Nephron progenitor cell (in vitro differentiated cells): ENCODE measurements at regions not wholly inside any gene's neighbourhood (a gene's known extent, or its start where the extent isn't known, plus 50 kb on each side); places are given as distances from the start of the nearest gene placed in this dataset.

Experiments
- DNase-seq: peaks from one replicate; pipeline ENCODE4 v3.0.0; 2021
- H3K27ac Mint-ChIP-seq: 2 replicates; pipeline ENCODE4 v1.8.0; 2021; ENCODE audit warnings: mild to moderate bottlenecking, moderate library complexity, mixed read lengths
- H3K27me3 Mint-ChIP-seq: 2 replicates; pipeline ENCODE4 v1.8.0; 2021; ENCODE audit warnings: mild to moderate bottlenecking, low read depth, mixed read lengths; ENCODE audit not compliant: poor library complexity
- H3K36me3 Mint-ChIP-seq: 2 replicates; pipeline ENCODE4 v1.8.0; 2021; ENCODE audit warnings: low read depth, mixed read lengths
- H3K4me1 Mint-ChIP-seq: 2 replicates; pipeline ENCODE4 v1.8.0; 2021; ENCODE audit warnings: mixed read lengths
- H3K4me3 Mint-ChIP-seq: 2 replicates; pipeline ENCODE4 v1.8.0; 2021; ENCODE audit warnings: mild to moderate bottlenecking, moderate library complexity, mixed read lengths
- H3K9me3 Mint-ChIP-seq: 2 replicates; pipeline ENCODE4 v1.8.0; 2021; ENCODE audit warnings: mild to moderate bottlenecking, moderate library complexity, mixed read lengths
- CTCF ChIP-seq: fragments of 200-600 bp; sonication (generic); IDR thresholded peaks from 2 replicates; pipeline ENCODE4 v1.5.0; 2021; ENCODE audit warnings: antibody characterized with exemption

- no peak for TF ChIP-seq CTCF
- peaks cover 6% of the 10 kb centered on the region for H3K27me3 Mint-ChIP-seq
- H3K9me3 Mint-ChIP-seq = no peaks in the 10 kb centered on the region
- H3K4me1 Mint-ChIP-seq = peaks cover 70% of the 10 kb centered on the region
- peak overlapping the region; percentile 49 for H3K4me3 Mint-ChIP-seq
- H3K36me3 Mint-ChIP-seq = no peaks in the 10 kb centered on the region
- H3K27ac Mint-ChIP-seq = peak overlapping the region; percentile 69
- no peak for DNase-seq
These were observed 246.6 kb downstream of the SNX10 start for GRCh38 chr7:26538216-26538615.

- no peak for TF ChIP-seq CTCF
- H3K36me3 Mint-ChIP-seq = no peaks in the 10 kb centered on the region
- H3K27me3 Mint-ChIP-seq = peaks cover 11% of the 10 kb centered on the region
- no peak overlapping the region for H3K27ac Mint-ChIP-seq
- H3K4me1 Mint-ChIP-seq = peaks cover 70% of the 10 kb centered on the region
- peak overlapping the region; percentile 9 for H3K4me3 Mint-ChIP-seq
- no peaks in the 10 kb centered on the region for H3K9me3 Mint-ChIP-seq
- DNase-seq = no peak
These were observed 247.0 kb downstream of the SNX10 start for GRCh38 chr7:26538689-26539088.

GRCh38 chr7:26543340-26543739 is 251.7 kb downstream of the SNX10 start:
- H3K27ac Mint-ChIP-seq = no peak overlapping the region
- TF ChIP-seq CTCF = no peak
- H3K27me3 Mint-ChIP-seq = peaks cover 11% of the 10 kb centered on the region
- H3K36me3 Mint-ChIP-seq = no peaks in the 10 kb centered on the region
- H3K4me1 Mint-ChIP-seq = peaks cover 57% of the 10 kb centered on the region
- no peak overlapping the region for H3K4me3 Mint-ChIP-seq
- no peak for DNase-seq
- H3K9me3 Mint-ChIP-seq = peaks cover 8% of the 10 kb centered on the region

GRCh38 chr7:26543951-26544350 is 252.3 kb downstream of the SNX10 start:
- H3K4me3 Mint-ChIP-seq = no peak overlapping the region
- peaks cover 8% of the 10 kb centered on the region for H3K9me3 Mint-ChIP-seq
- DNase-seq = no peak

GRCh38 chr7:26546508-26547053 is 254.9 kb downstream of the SNX10 start:
- peaks cover 8% of the 10 kb centered on the region for H3K9me3 Mint-ChIP-seq
- DNase-seq = no peak
- no peak overlapping the region for H3K4me3 Mint-ChIP-seq
- no peak for TF ChIP-seq CTCF
- peak overlapping the region; percentile 20 for H3K27ac Mint-ChIP-seq
- peaks cover 39% of the 10 kb centered on the region for H3K4me1 Mint-ChIP-seq
- H3K27me3 Mint-ChIP-seq = peaks cover 15% of the 10 kb centered on the region
- no peaks in the 10 kb centered on the region for H3K36me3 Mint-ChIP-seq

More at GRCh38 chr7:26543951-26544350, 252.3 kb downstream of the SNX10 start:
- H3K36me3 Mint-ChIP-seq = no peaks in the 10 kb centered on the region
- H3K27ac Mint-ChIP-seq = no peak overlapping the region
- H3K4me1 Mint-ChIP-seq = peaks cover 51% of the 10 kb centered on the region
- H3K27me3 Mint-ChIP-seq = peaks cover 11% of the 10 kb centered on the region
- TF ChIP-seq CTCF = no peak

- no peak for TF ChIP-seq CTCF
These were observed 255.5 kb downstream of the SNX10 start for GRCh38 chr7:26547156-26547555.

More at GRCh38 chr7:26547156-26547555, 255.5 kb downstream of the SNX10 start:
- DNase-seq = no peak
- Mint-ChIP-seq H3K36me3 (no peaks in the 10 kb centered on the region), H3K4me1 (peaks cover 44% of the 10 kb centered on the region), H3K27ac (peak overlapping the region; percentile 20), H3K4me3 (no peak overlapping the region), H3K9me3 (peaks cover 8% of the 10 kb centered on the region), H3K27me3 (peaks cover 19% of the 10 kb centered on the region)
